Neural cell (in vitro differentiated cells): ENCODE measurements at regions not wholly inside any gene's neighbourhood (a gene's known extent, or its start where the extent isn't known, plus 50 kb on each side); places are given as distances from the start of the nearest gene placed in this dataset.

Experiments used
- H2AFZ ChIP-seq: fragments of 200-600, 300-800 bp; sonication (generic), shearing (Covaris generic); 2 replicates; pipeline ENCODE4 v1.6.0; 2014; ENCODE audit warnings: low read depth, mild to moderate bottlenecking, antibody characterized with exemption, low read length, moderate library complexity
- H3F3A ChIP-seq: fragments of 200-600 bp; shearing (Covaris generic); 2 replicates; pipeline ENCODE4 v1.6.1; 2016; ENCODE audit warnings: mild to moderate bottlenecking, moderate library complexity, mixed read lengths, antibody characterized with exemption, low read length; ENCODE audit not compliant: insufficient read depth, poor library complexity, severe bottlenecking
- H3K27ac ChIP-seq: fragments of 200-600, 300-800 bp; sonication (generic), shearing (Covaris generic); 2 replicates; pipeline ENCODE4 v1.5.1; 2014; ENCODE audit warnings: mild to moderate bottlenecking, low read length, moderate library complexity
- H3K27me3 ChIP-seq: fragments of 300-800, 200-600 bp; sonication (generic), shearing (Covaris generic); 2 replicates; pipeline ENCODE4 v1.6.0; 2014; ENCODE audit warnings: mild to moderate bottlenecking, low read depth, low read length, moderate library complexity; ENCODE audit not compliant: insufficient read depth
- H3K36me3 ChIP-seq: fragments of 300-800, 200-600 bp; sonication (generic), shearing (Covaris generic); 2 replicates; pipeline ENCODE4 v1.5.1; 2014; ENCODE audit warnings: mild to moderate bottlenecking, antibody characterized with exemption, low read length, moderate library complexity; ENCODE audit not compliant: insufficient read depth
- H3K4me2 ChIP-seq: fragments of 300-800, 200-600 bp; sonication (generic), shearing (Covaris generic); 2 replicates; pipeline ENCODE4 v1.6.0; 2014; ENCODE audit warnings: mild to moderate bottlenecking, low read length
- H3K4me3 ChIP-seq: fragments of 300-800, 200-600 bp; sonication (generic), shearing (Covaris generic); 2 replicates; pipeline ENCODE4 v1.5.1; 2014; ENCODE audit warnings: mild to moderate bottlenecking, low read length, moderate library complexity
- H3K79me2 ChIP-seq: fragments of 200-600 bp; shearing (Covaris generic); replicated peaks from 2 replicates; pipeline ENCODE4 v1.6.0; 2014; ENCODE audit warnings: mild to moderate bottlenecking, low read length, moderate library complexity; ENCODE audit not compliant: insufficient read depth
- H3K9ac ChIP-seq: fragments of 300-800, 200-600 bp; sonication (generic), shearing (Covaris generic); 2 replicates; pipeline ENCODE4 v1.6.1; 2016; ENCODE audit warnings: mild to moderate bottlenecking, low read length, mixed read lengths
- H3K9me2 ChIP-seq: fragments of 200-600 bp; shearing (Covaris generic); 2 replicates; pipeline ENCODE4 v1.6.1; 2016; ENCODE audit warnings: mild to moderate bottlenecking, low read length, mixed read lengths; ENCODE audit not compliant: insufficient read depth
- H3K9me3 ChIP-seq: fragments of 200-600, 300-800 bp; sonication (generic), shearing (Covaris generic); 2 replicates; pipeline ENCODE4 v1.6.1; 2016; ENCODE audit warnings: mild to moderate bottlenecking, mixed run types, low read length, moderate library complexity, mixed read lengths
- H4K20me1 ChIP-seq: fragments of 200-600 bp; shearing (Covaris generic); 2 replicates; pipeline ENCODE4 v1.6.1; 2016; ENCODE audit warnings: mild to moderate bottlenecking, mixed run types; ENCODE audit not compliant: insufficient read depth
- EP300 ChIP-seq: fragments of 450-650 bp; conservative IDR thresholded peaks from 2 replicates; pipeline ENCODE4 v1.6.1; 2014; ENCODE audit warnings: antibody characterized with exemption, mild to moderate bottlenecking, moderate library complexity; ENCODE audit not compliant: poor library complexity, severe bottlenecking
- EZH2 ChIP-seq: fragments of 200-600, 300-800 bp; shearing (Covaris generic), sonication (generic); IDR thresholded peaks from 2 replicates; pipeline ENCODE4 v1.6.1; 2014; ENCODE audit warnings: antibody characterized with exemption, low read length, borderline replicate concordance, mild to moderate bottlenecking; ENCODE audit not compliant: insufficient read depth, poor library complexity, severe bottlenecking
- MXI1 ChIP-seq: fragments of 450-650 bp; conservative IDR thresholded peaks from 2 replicates; pipeline ENCODE4 v1.6.1; 2014; ENCODE audit warnings: antibody characterized with exemption, mild to moderate bottlenecking; ENCODE audit not compliant: poor library complexity, severe bottlenecking
- POLR2AphosphoS5 ChIP-seq: IDR thresholded peaks from 2 replicates; pipeline ENCODE4 v1.6.1; 2012
- RAD21 ChIP-seq: fragments of 450-650 bp; conservative IDR thresholded peaks from 2 replicates; pipeline ENCODE4 v1.6.1; 2014; ENCODE audit warnings: antibody characterized with exemption, mild to moderate bottlenecking, moderate library complexity
- SMC3 ChIP-seq: fragments of 450-650 bp; conservative IDR thresholded peaks from 2 replicates; pipeline ENCODE4 v1.6.1; 2014; ENCODE audit warnings: antibody characterized with exemption, mild to moderate bottlenecking, moderate library complexity; ENCODE audit not compliant: poor library complexity
- TAF1 ChIP-seq: IDR thresholded peaks from 2 replicates; pipeline ENCODE4 v1.6.1; 2012; ENCODE audit warnings: low read depth
- TF ChIP-seq, protein P1 (sequence below): fragments of 450-650 bp; IDR thresholded peaks from 2 replicates; pipeline ENCODE4 v1.5.1; 2014; ENCODE audit warnings: antibody characterized with exemption, mild to moderate bottlenecking, moderate library complexity; ENCODE audit not compliant: poor library complexity, severe bottlenecking
- TF ChIP-seq, protein P2 (sequence below): IDR thresholded peaks from 2 replicates; pipeline ENCODE4 v1.6.1; 2012; ENCODE audit warnings: borderline replicate concordance

DNA sequence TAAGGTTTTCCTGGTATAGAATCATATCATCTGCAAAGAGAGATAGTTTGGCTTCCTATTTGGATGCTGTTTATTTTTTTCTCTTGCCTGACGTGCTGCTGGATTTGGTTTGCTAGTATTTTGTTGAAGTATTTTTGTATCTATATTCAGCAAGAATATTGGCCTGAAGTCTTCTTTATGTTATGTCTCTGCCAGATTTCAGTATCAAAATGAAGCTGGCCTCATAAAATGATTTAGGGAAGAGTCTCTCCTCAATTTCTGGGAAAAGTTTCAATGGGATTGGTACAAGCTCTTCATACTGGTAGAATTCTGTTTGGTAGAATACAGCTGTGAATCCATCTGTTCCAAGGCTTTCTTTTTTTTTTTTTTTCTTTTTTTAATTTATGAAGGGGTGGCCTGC is 799.0 kb upstream of the TYRP1 start:
- no peak overlapping the region for H3K4me2 ChIP-seq

DNA sequence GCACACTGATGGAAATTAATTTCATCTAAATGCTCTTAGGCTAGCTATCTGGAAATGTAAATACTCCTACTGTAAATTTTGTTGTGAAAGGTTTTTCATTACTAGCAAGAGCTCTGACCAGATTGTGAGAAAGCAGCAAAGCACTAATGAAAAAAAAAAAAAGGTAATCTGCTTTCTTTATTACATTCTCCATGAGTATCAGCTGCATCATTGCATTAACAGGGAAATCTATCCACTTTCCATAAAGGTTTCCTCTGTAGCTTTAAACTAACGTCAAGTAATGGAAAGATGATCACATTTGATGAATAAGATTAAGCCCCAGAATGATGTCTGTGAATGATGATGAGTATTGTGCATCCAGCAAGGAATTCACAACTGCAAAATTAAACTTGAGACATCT is 790.6 kb upstream of the TYRP1 start:
- Histone ChIP-seq H3K9me2 (no peaks in the 10 kb centered on the region), H3K4me3 (no peak overlapping the region), H3K79me2 (no peaks in the 10 kb centered on the region), H3K27me3 (no peaks in the 10 kb centered on the region), H3K9me3 (no peaks in the 10 kb centered on the region), H3K4me2 (no peak overlapping the region), H2AFZ (no peak overlapping the region), H3K27ac (no peak overlapping the region), H4K20me1 (no peaks in the 10 kb centered on the region), H3K9ac (no peak overlapping the region), H3K36me3 (no peaks in the 10 kb centered on the region), H3F3A (peaks cover 4% of the 10 kb centered on the region)
- TF ChIP-seq, protein P1, sequence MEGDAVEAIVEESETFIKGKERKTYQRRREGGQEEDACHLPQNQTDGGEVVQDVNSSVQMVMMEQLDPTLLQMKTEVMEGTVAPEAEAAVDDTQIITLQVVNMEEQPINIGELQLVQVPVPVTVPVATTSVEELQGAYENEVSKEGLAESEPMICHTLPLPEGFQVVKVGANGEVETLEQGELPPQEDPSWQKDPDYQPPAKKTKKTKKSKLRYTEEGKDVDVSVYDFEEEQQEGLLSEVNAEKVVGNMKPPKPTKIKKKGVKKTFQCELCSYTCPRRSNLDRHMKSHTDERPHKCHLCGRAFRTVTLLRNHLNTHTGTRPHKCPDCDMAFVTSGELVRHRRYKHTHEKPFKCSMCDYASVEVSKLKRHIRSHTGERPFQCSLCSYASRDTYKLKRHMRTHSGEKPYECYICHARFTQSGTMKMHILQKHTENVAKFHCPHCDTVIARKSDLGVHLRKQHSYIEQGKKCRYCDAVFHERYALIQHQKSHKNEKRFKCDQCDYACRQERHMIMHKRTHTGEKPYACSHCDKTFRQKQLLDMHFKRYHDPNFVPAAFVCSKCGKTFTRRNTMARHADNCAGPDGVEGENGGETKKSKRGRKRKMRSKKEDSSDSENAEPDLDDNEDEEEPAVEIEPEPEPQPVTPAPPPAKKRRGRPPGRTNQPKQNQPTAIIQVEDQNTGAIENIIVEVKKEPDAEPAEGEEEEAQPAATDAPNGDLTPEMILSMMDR = no peak
- TF ChIP-seq EZH2 (no peak), RAD21 (no peak), EP300 (no peak), TAF1 (no peak), SMC3 (no peak), MXI1 (no peak), POLR2AphosphoS5 (no peak)
- TF ChIP-seq, protein P2, sequence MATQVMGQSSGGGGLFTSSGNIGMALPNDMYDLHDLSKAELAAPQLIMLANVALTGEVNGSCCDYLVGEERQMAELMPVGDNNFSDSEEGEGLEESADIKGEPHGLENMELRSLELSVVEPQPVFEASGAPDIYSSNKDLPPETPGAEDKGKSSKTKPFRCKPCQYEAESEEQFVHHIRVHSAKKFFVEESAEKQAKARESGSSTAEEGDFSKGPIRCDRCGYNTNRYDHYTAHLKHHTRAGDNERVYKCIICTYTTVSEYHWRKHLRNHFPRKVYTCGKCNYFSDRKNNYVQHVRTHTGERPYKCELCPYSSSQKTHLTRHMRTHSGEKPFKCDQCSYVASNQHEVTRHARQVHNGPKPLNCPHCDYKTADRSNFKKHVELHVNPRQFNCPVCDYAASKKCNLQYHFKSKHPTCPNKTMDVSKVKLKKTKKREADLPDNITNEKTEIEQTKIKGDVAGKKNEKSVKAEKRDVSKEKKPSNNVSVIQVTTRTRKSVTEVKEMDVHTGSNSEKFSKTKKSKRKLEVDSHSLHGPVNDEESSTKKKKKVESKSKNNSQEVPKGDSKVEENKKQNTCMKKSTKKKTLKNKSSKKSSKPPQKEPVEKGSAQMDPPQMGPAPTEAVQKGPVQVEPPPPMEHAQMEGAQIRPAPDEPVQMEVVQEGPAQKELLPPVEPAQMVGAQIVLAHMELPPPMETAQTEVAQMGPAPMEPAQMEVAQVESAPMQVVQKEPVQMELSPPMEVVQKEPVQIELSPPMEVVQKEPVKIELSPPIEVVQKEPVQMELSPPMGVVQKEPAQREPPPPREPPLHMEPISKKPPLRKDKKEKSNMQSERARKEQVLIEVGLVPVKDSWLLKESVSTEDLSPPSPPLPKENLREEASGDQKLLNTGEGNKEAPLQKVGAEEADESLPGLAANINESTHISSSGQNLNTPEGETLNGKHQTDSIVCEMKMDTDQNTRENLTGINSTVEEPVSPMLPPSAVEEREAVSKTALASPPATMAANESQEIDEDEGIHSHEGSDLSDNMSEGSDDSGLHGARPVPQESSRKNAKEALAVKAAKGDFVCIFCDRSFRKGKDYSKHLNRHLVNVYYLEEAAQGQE = no peak

More for the DNA sequence above, 799.0 kb upstream of the TYRP1 start:
- Histone ChIP-seq H3K4me3 (no peak overlapping the region), H3K27ac (no peak overlapping the region), H3K9me3 (no peaks in the 10 kb centered on the region), H3K36me3 (no peaks in the 10 kb centered on the region), H3F3A (no peaks in the 10 kb centered on the region), H3K27me3 (no peaks in the 10 kb centered on the region), H3K9me2 (no peaks in the 10 kb centered on the region), H2AFZ (no peak overlapping the region), H3K9ac (no peak overlapping the region), H4K20me1 (no peaks in the 10 kb centered on the region), H3K79me2 (no peaks in the 10 kb centered on the region)
- TF ChIP-seq MXI1 (no peak), TAF1 (no peak), RAD21 (no peak), EZH2 (no peak), SMC3 (no peak), POLR2AphosphoS5 (no peak), EP300 (no peak)
- TF ChIP-seq, protein P1 = no peak
- TF ChIP-seq, protein P2 = no peak
